ES-I3 (cell line): ENCODE measurements at regions not wholly inside any gene's neighbourhood (a gene's known extent, or its start where the extent isn't known, plus 50 kb on each side); places are given as distances from the start of the nearest gene placed in this dataset.

ENCODE experiments used
- H3K36me3 ChIP-seq: 2 replicates; pipeline ENCODE4 v1.6.1; 2013; ENCODE audit warnings: mild to moderate bottlenecking, low read length, control low read depth, moderate library complexity; ENCODE audit not compliant: insufficient read depth
- H3K4me1 ChIP-seq: 2 replicates; pipeline ENCODE4 v1.6.1; 2013; ENCODE audit warnings: mild to moderate bottlenecking, control low read depth, low read length; ENCODE audit not compliant: insufficient read depth
- H3K9ac ChIP-seq: 2 replicates; pipeline ENCODE4 v1.6.1; 2013; ENCODE audit warnings: low read depth, mild to moderate bottlenecking, low read length, moderate library complexity
- H3K9me3 ChIP-seq: 2 replicates; pipeline ENCODE4 v1.6.1; 2013; ENCODE audit warnings: mild to moderate bottlenecking, low read length, moderate library complexity; ENCODE audit not compliant: control insufficient read depth, insufficient read depth

GRCh38 chr6:39997101-39997635 lies 62.9 kb upstream of the MOCS1 start:
- no peaks in the 10 kb centered on the region for H3K36me3 ChIP-seq
- no peaks in the 10 kb centered on the region for H3K4me1 ChIP-seq
- H3K9me3 ChIP-seq, result no peaks in the 10 kb centered on the region; the same call in 1 of the 2 replicates
- no peak overlapping the region for H3K9ac ChIP-seq

DNA sequence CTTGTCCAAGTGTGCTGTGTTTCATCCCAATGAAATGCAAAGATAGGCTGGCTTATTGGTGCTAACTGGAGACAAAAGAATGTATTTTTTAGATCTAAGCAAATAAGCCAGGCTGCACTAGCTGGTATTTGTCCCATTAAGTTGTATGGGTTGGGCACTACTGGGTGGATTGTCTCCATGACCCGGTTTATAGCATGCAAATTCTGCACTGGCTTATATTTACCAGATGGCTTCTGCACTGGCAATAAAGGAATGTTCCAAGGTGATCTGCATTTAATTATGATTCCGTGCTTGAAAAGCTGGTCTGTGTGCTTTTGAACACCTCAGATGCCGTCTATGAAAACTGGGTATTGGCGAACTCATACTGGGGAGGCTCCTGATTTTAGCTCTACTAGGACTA lies 61.4 kb upstream of the MOCS1 start:
- no peak overlapping the region for H3K9ac ChIP-seq
- no peaks in the 10 kb centered on the region; the same call in 1 of the 2 replicates for H3K9me3 ChIP-seq
- H3K36me3 ChIP-seq, result no peaks in the 10 kb centered on the region
- no peaks in the 10 kb centered on the region for H3K4me1 ChIP-seq

DNA sequence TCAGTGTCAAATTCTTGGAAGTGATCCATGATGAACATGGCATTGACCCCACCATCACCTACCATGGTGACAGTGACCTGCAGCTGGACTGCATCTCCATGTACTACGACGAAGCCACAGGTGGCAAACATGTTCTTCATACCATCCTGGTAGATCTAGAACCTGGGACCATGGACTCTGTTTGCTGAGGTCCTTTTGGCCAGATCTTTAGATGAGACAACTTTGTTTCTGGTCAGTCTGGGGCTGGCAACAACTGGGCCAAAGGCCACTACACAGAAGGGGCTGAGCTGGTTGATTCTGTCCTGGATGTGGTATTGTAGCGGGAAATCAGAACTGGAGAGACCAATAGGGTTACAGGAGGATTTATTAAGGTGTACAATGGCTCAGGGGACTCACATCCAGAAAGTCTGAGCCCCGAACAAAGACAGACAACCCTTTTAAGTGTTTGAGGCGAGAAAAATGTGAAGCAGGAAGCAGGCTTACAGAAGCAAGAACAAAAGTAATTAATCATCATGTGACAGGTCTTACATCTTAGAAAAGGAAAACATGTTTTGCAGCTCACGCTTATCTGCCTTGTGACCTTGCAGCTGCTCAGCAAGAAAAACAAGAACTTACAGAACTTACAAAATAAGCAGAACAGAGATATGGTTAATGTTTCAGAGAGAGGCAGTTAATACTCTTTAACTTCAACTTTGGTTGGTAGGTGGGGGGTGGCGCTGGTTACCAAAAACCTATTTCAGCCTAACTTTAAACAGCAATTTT lies 58.8 kb upstream of the MOCS1 start:
- Histone ChIP-seq H3K4me1 (no peaks in the 10 kb centered on the region), H3K9ac (no peak overlapping the region), H3K36me3 (no peaks in the 10 kb centered on the region), H3K9me3 (no peaks in the 10 kb centered on the region; the same call in 1 of the 2 replicates)
